ENCODE measurements at regions not wholly inside any gene's neighbourhood (a gene's known extent, or its start where the extent isn't known, plus 50 kb on each side); places are given as distances from the start of the nearest gene placed in this dataset.

DNA sequence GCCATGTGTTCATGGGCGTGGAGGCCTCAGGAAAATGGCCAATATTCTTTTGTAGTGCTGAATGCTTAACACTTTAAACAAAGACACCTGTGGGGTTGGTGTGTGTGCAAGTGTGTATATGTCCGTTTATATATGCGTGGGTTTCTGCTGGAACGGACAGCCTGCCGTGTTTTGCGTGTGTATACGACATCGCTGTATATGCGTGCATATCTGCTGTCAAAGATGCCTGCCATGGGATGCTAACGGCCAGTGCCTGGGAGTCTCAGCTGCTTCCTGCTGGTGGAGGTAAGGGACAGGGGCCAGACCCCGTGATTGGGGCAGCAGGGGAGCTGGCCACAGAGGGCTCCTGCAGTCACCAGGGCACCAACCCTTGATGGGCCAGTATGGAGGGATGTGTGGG is 216.3 kb upstream of the SHH start:
- no peaks in the 10 kb centered on the region for H3K9me2 ChIP-seq (ENCODE audit: insufficient read depth, low read length)
- no peaks in the 10 kb centered on the region for H3K9me3 ChIP-seq (ENCODE audit: low read length)
- no peaks in the 10 kb centered on the region for H4K20me1 ChIP-seq (ENCODE audit: insufficient read depth)
- no peak overlapping the region for H3K4me2 ChIP-seq (ENCODE audit: low read length)
- no peaks in the 10 kb centered on the region for H3K79me2 ChIP-seq (replicated peaks; ENCODE audit: insufficient read depth, low read length)
- H3F3A ChIP-seq (ENCODE audit: insufficient read depth, low read length, poor library complexity, severe bottlenecking): no peaks in the 10 kb centered on the region
- no peak overlapping the region for H3K9ac ChIP-seq (ENCODE audit: low read length)
- no peaks in the 10 kb centered on the region for H3K27me3 ChIP-seq (ENCODE audit: insufficient read depth, low read depth, low read length)
- H3K36me3 ChIP-seq (ENCODE audit: insufficient read depth, low read length): no peaks in the 10 kb centered on the region
- H2AFZ ChIP-seq (ENCODE audit: low read depth, low read length): no peak overlapping the region
- H3K27ac ChIP-seq (ENCODE audit: low read length): no peak overlapping the region
- TF ChIP-seq EP300 (conservative IDR thresholded peaks at IDR 0.05; ENCODE audit: poor library complexity, severe bottlenecking): no peak
- no peak overlapping the region for H3K4me3 ChIP-seq (ENCODE audit: low read length)

DNA sequence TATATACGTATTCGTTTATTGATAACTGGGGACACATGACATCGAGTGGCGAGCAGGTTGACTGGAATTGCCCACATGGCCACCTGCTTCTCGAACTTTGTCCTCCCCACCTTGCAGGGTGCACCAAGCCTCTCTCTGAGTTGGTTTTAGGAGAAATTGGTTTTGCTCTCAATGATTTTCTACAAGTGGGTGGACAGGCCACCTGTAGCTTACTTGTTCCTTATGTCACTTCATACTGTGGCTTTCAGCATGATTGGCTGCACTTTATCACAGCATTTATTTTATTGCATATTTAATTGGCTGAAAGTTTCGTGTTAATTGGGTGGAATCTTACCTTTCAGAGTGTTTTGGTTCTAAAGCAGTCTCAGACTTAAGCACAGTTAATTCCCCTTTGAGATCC is 215.6 kb upstream of the SHH start:
- Histone ChIP-seq H3K9me2 (ENCODE audit: insufficient read depth, low read length) (no peaks in the 10 kb centered on the region), H2AFZ (ENCODE audit: low read depth, low read length) (no peak overlapping the region), H4K20me1 (ENCODE audit: insufficient read depth) (no peaks in the 10 kb centered on the region), H3K4me3 (ENCODE audit: low read length) (no peak overlapping the region), H3K9me3 (ENCODE audit: low read length) (no peaks in the 10 kb centered on the region), H3K9ac (ENCODE audit: low read length) (no peak overlapping the region), H3K36me3 (ENCODE audit: insufficient read depth, low read length) (no peaks in the 10 kb centered on the region), H3K27me3 (ENCODE audit: insufficient read depth, low read depth, low read length) (no peaks in the 10 kb centered on the region), H3K27ac (ENCODE audit: low read length) (no peak overlapping the region), H3K4me2 (ENCODE audit: low read length) (no peak overlapping the region), H3F3A (ENCODE audit: insufficient read depth, low read length, poor library complexity, severe bottlenecking) (no peaks in the 10 kb centered on the region), H3K79me2 (replicated peaks; ENCODE audit: insufficient read depth, low read length) (no peaks in the 10 kb centered on the region)
- TF ChIP-seq, protein P1, sequence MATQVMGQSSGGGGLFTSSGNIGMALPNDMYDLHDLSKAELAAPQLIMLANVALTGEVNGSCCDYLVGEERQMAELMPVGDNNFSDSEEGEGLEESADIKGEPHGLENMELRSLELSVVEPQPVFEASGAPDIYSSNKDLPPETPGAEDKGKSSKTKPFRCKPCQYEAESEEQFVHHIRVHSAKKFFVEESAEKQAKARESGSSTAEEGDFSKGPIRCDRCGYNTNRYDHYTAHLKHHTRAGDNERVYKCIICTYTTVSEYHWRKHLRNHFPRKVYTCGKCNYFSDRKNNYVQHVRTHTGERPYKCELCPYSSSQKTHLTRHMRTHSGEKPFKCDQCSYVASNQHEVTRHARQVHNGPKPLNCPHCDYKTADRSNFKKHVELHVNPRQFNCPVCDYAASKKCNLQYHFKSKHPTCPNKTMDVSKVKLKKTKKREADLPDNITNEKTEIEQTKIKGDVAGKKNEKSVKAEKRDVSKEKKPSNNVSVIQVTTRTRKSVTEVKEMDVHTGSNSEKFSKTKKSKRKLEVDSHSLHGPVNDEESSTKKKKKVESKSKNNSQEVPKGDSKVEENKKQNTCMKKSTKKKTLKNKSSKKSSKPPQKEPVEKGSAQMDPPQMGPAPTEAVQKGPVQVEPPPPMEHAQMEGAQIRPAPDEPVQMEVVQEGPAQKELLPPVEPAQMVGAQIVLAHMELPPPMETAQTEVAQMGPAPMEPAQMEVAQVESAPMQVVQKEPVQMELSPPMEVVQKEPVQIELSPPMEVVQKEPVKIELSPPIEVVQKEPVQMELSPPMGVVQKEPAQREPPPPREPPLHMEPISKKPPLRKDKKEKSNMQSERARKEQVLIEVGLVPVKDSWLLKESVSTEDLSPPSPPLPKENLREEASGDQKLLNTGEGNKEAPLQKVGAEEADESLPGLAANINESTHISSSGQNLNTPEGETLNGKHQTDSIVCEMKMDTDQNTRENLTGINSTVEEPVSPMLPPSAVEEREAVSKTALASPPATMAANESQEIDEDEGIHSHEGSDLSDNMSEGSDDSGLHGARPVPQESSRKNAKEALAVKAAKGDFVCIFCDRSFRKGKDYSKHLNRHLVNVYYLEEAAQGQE (IDR thresholded peaks at IDR 0.05; ENCODE audit: borderline replicate concordance): no peak
- no peak for TF ChIP-seq EZH2 (IDR thresholded peaks at IDR 0.05; ENCODE audit: borderline replicate concordance, insufficient read depth, low read length, poor library complexity, severe bottlenecking)
- no peak for TF ChIP-seq RAD21 (conservative IDR thresholded peaks at IDR 0.05)
- TF ChIP-seq TAF1 (IDR thresholded peaks at IDR 0.05; ENCODE audit: low read depth): no peak
- no peak for TF ChIP-seq EP300 (conservative IDR thresholded peaks at IDR 0.05; ENCODE audit: poor library complexity, severe bottlenecking)

DNA sequence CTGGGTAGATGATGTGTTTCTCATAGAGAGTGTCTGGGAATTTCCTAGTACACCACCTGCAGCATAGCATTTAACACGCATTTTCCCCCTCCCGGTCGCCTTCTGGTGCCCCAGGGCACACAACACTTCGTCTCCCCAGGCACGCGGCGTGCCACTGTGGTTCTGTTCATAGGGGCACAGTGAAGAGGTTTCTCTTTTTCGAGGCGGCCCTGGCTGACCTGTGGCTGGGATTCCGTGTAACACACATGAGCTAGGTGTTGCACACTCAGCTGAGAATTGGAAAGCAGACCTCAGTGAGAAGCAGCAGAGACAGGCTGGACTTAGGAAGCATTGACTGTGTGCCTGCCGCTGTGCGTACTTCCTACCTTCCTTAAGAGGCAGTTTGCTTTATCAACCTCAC is 214.3 kb upstream of the SHH start:
- Histone ChIP-seq H3F3A (ENCODE audit: insufficient read depth, low read length, poor library complexity, severe bottlenecking) (no peaks in the 10 kb centered on the region), H3K4me3 (ENCODE audit: low read length) (no peak overlapping the region)

More for the DNA sequence above, 214.3 kb upstream of the SHH start:
- Histone ChIP-seq H3K27ac (ENCODE audit: low read length) (no peak overlapping the region), H3K9me2 (ENCODE audit: insufficient read depth, low read length) (no peaks in the 10 kb centered on the region), H3K27me3 (ENCODE audit: insufficient read depth, low read depth, low read length) (no peaks in the 10 kb centered on the region), H3K4me2 (ENCODE audit: low read length) (no peak overlapping the region), H3K9ac (ENCODE audit: low read length) (no peak overlapping the region), H3K9me3 (ENCODE audit: low read length) (no peaks in the 10 kb centered on the region), H2AFZ (ENCODE audit: low read depth, low read length) (no peak overlapping the region), H3K36me3 (ENCODE audit: insufficient read depth, low read length) (no peaks in the 10 kb centered on the region), H3K79me2 (replicated peaks; ENCODE audit: insufficient read depth, low read length) (no peaks in the 10 kb centered on the region), H4K20me1 (ENCODE audit: insufficient read depth) (no peaks in the 10 kb centered on the region)
- TF ChIP-seq TAF1 (IDR thresholded peaks at IDR 0.05; ENCODE audit: low read depth): no peak
- TF ChIP-seq MXI1 (conservative IDR thresholded peaks at IDR 0.05; ENCODE audit: poor library complexity, severe bottlenecking): no peak
- no peak for TF ChIP-seq SMC3 (conservative IDR thresholded peaks at IDR 0.05; ENCODE audit: poor library complexity)
- TF ChIP-seq, protein P2, sequence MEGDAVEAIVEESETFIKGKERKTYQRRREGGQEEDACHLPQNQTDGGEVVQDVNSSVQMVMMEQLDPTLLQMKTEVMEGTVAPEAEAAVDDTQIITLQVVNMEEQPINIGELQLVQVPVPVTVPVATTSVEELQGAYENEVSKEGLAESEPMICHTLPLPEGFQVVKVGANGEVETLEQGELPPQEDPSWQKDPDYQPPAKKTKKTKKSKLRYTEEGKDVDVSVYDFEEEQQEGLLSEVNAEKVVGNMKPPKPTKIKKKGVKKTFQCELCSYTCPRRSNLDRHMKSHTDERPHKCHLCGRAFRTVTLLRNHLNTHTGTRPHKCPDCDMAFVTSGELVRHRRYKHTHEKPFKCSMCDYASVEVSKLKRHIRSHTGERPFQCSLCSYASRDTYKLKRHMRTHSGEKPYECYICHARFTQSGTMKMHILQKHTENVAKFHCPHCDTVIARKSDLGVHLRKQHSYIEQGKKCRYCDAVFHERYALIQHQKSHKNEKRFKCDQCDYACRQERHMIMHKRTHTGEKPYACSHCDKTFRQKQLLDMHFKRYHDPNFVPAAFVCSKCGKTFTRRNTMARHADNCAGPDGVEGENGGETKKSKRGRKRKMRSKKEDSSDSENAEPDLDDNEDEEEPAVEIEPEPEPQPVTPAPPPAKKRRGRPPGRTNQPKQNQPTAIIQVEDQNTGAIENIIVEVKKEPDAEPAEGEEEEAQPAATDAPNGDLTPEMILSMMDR (IDR thresholded peaks at IDR 0.05; ENCODE audit: poor library complexity, severe bottlenecking): no peak
- no peak for TF ChIP-seq POLR2AphosphoS5 (IDR thresholded peaks at IDR 0.05)
- TF ChIP-seq, protein P1 (IDR thresholded peaks at IDR 0.05; ENCODE audit: borderline replicate concordance): no peak
- TF ChIP-seq RAD21 (conservative IDR thresholded peaks at IDR 0.05): no peak
- no peak for TF ChIP-seq EP300 (conservative IDR thresholded peaks at IDR 0.05; ENCODE audit: poor library complexity, severe bottlenecking)
- no peak for TF ChIP-seq EZH2 (IDR thresholded peaks at IDR 0.05; ENCODE audit: borderline replicate concordance, insufficient read depth, low read length, poor library complexity, severe bottlenecking)

All from neural cell (in vitro differentiated cells).